ENCODE measurements at regions not wholly inside any gene's neighbourhood (a gene's known extent, or its start where the extent isn't known, plus 50 kb on each side); places are given as distances from the start of the nearest gene placed in this dataset.

DNA sequence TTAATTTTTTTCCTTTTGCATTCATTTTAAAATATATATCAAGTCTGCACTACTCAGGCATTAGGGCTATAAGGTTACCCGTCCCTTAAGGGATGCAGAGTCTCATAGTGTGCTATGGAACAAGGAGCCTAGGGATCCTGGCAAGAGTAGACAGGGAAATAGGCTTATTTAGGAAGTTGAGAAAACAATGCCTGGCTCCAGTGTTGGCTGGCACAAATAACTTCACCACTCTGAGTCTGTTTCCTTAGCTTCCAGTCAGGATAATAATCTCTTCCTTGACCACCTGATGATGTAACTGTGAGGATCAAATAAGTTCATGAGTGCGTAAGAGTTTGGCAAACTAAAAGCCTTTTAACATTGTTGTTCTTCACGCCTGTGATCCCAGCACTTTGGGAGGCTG lies 540.8 kb upstream of the IL12A start (continued):
- TF ChIP-seq, protein P1, sequence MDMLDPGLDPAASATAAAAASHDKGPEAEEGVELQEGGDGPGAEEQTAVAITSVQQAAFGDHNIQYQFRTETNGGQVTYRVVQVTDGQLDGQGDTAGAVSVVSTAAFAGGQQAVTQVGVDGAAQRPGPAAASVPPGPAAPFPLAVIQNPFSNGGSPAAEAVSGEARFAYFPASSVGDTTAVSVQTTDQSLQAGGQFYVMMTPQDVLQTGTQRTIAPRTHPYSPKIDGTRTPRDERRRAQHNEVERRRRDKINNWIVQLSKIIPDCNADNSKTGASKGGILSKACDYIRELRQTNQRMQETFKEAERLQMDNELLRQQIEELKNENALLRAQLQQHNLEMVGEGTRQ (IDR thresholded peaks at IDR 0.05; ENCODE audit: borderline replicate concordance, low read depth, low read length): no peak
- no peak for TF ChIP-seq RFX5 (IDR thresholded peaks at IDR 0.05; ENCODE audit: low read length)
- no peak for TF ChIP-seq IRF3 (IDR thresholded peaks at IDR 0.05; ENCODE audit: low read depth, low read length)
- TF ChIP-seq YY1 (IDR thresholded peaks at IDR 0.05; ENCODE audit: low read depth): no peak

- Histone ChIP-seq H3K36me3 (replicated peaks in 1 of 2; ENCODE audit: control insufficient read depth in 1 of 2, insufficient read depth in 2 of 2, low read length in 1 of 2) (no peaks in the 10 kb centered on the region), H3K79me2 (ENCODE audit: insufficient read depth) (no peaks in the 10 kb centered on the region), H2AFZ (ENCODE audit: low read depth) (no peak overlapping the region), H3K9me2 (no peaks in the 10 kb centered on the region), H3K4me1 (ENCODE audit: control insufficient read depth in 1 of 2, insufficient read depth in 2 of 2, low read depth in 1 of 2, low read length in 1 of 2) (peaks cover 0 to 2% of the 10 kb centered on the region in 2 experiments; a peak in 1 of 4 replicates), H3K27ac (ENCODE audit: low read depth in 2 of 2, low read length in 1 of 2) (no peak overlapping the region), H3K27me3 (ENCODE audit: insufficient read depth) (no peaks in the 10 kb centered on the region), H3K9me3 (no peaks in the 10 kb centered on the region), H3K9ac (no peak overlapping the region), H3K4me2 (no peak overlapping the region), H3F3A (replicated peaks; ENCODE audit: insufficient read depth) (no peaks in the 10 kb centered on the region), H3K4me3 (ENCODE audit: low read depth in 2 of 2, low read length in 1 of 2) (no peak overlapping the region), H4K20me1 (ENCODE audit: insufficient read depth) (no peaks in the 10 kb centered on the region)
- WGBS (ENCODE audit: low lambda C conversion rate): 54% methylated on average over 1 of the region's 1 CpG
- CTCF ChIA-PET: no interaction called here
- TF ChIP-seq, protein P1 (IDR thresholded peaks at IDR 0.05; ENCODE audit: borderline replicate concordance, low read depth, low read length): no peak
- no peak for TF ChIP-seq FOXM1 (IDR thresholded peaks at IDR 0.05; ENCODE audit: low read depth)
- no peak for TF ChIP-seq TAF1 (IDR thresholded peaks at IDR 0.05; ENCODE audit: borderline replicate concordance, low read depth, low read length)
- TF ChIP-seq FOSL2 (IDR thresholded peaks at IDR 0.05; ENCODE audit: borderline replicate concordance, low read depth): no peak
- TF ChIP-seq RAD21 (IDR thresholded peaks at IDR 0.05; ENCODE audit: low read length): no peak
- no peak for DNase-seq
- POLR2A ChIA-PET: no interaction called here
These were observed 539.7 kb upstream of the IL12A start for GRCh38 chr3:159448902-159449301.

DNA sequence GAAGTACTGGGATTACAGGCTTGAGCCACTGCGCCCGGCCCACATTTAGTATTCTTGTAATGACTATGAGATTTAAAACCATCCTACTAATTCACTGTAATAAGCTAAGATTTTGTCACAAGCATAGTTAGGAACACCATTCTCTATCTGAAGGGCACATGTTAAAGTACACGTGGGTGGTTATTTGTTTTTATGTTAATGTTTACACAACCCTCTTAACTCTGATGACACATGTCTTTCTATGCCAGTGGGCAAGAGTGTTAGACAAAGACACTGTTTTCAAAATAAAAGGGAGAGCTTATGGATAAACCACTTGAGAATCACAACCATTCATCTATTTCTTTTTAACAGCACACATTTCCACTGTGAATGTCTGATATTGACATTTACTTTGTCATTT lies 537.6 kb upstream of the IL12A start:
- Histone ChIP-seq H3K27me3 (ENCODE audit: insufficient read depth) (no peaks in the 10 kb centered on the region), H3K9ac (no peak overlapping the region), H2AFZ (ENCODE audit: low read depth) (no peak overlapping the region), H3K9me3 (no peaks in the 10 kb centered on the region), H3K79me2 (ENCODE audit: insufficient read depth) (no peaks in the 10 kb centered on the region), H3K27ac (ENCODE audit: low read depth in 2 of 2, low read length in 1 of 2) (no peak overlapping the region), H4K20me1 (ENCODE audit: insufficient read depth) (no peaks in the 10 kb centered on the region), H3K4me3 (ENCODE audit: low read depth in 2 of 2, low read length in 1 of 2) (no peak overlapping the region), H3F3A (replicated peaks; ENCODE audit: insufficient read depth) (no peaks in the 10 kb centered on the region), H3K4me2 (no peak overlapping the region), H3K4me1 (ENCODE audit: control insufficient read depth in 1 of 2, insufficient read depth in 2 of 2, low read depth in 1 of 2, low read length in 1 of 2) (peaks cover 0 to 7% of the 10 kb centered on the region in 2 experiments; a peak in 1 of 4 replicates), H3K36me3 (replicated peaks in 1 of 2; ENCODE audit: control insufficient read depth in 1 of 2, insufficient read depth in 2 of 2, low read length in 1 of 2) (no peaks in the 10 kb centered on the region), H3K9me2 (no peaks in the 10 kb centered on the region)
- POLR2A ChIA-PET: no interaction called here
- CTCF ChIA-PET: interaction anchor here (1.2 kb wide), 1 partner anchor 15 kb away, joined by 3 read pairs; no protein-coding TSS in a partner anchor
- 76% methylated on average over 3 of the region's 3 CpGs for WGBS (ENCODE audit: low lambda C conversion rate)
- no peak for DNase-seq
- TF ChIP-seq, protein P2, sequence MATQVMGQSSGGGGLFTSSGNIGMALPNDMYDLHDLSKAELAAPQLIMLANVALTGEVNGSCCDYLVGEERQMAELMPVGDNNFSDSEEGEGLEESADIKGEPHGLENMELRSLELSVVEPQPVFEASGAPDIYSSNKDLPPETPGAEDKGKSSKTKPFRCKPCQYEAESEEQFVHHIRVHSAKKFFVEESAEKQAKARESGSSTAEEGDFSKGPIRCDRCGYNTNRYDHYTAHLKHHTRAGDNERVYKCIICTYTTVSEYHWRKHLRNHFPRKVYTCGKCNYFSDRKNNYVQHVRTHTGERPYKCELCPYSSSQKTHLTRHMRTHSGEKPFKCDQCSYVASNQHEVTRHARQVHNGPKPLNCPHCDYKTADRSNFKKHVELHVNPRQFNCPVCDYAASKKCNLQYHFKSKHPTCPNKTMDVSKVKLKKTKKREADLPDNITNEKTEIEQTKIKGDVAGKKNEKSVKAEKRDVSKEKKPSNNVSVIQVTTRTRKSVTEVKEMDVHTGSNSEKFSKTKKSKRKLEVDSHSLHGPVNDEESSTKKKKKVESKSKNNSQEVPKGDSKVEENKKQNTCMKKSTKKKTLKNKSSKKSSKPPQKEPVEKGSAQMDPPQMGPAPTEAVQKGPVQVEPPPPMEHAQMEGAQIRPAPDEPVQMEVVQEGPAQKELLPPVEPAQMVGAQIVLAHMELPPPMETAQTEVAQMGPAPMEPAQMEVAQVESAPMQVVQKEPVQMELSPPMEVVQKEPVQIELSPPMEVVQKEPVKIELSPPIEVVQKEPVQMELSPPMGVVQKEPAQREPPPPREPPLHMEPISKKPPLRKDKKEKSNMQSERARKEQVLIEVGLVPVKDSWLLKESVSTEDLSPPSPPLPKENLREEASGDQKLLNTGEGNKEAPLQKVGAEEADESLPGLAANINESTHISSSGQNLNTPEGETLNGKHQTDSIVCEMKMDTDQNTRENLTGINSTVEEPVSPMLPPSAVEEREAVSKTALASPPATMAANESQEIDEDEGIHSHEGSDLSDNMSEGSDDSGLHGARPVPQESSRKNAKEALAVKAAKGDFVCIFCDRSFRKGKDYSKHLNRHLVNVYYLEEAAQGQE (IDR thresholded peaks at IDR 0.05; ENCODE audit: low read depth, low read length): no peak
- TF ChIP-seq RFX5 (IDR thresholded peaks at IDR 0.05; ENCODE audit: low read length) (no peak), FOSL2 (IDR thresholded peaks at IDR 0.05; ENCODE audit: borderline replicate concordance, low read depth) (no peak), EZH2phosphoT487 (IDR thresholded peaks at IDR 0.05; ENCODE audit: borderline replicate concordance, low read depth) (no peak), YY1 (IDR thresholded peaks at IDR 0.05; ENCODE audit: low read depth) (no peak), GABPA (IDR thresholded peaks at IDR 0.05; ENCODE audit: low read depth) (no peak), RAD21 (IDR thresholded peaks at IDR 0.05; ENCODE audit: low read length) (no peak), USF1 (IDR thresholded peaks at IDR 0.05; ENCODE audit: borderline replicate concordance, low read depth) (no peak), TEAD4 (IDR thresholded peaks at IDR 0.05; ENCODE audit: borderline replicate concordance, insufficient read depth) (no peak)
- TF ChIP-seq, protein P3, sequence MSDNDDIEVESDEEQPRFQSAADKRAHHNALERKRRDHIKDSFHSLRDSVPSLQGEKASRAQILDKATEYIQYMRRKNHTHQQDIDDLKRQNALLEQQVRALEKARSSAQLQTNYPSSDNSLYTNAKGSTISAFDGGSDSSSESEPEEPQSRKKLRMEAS (IDR thresholded peaks at IDR 0.05; ENCODE audit: low read depth): no peak
- TF ChIP-seq, protein P4, sequence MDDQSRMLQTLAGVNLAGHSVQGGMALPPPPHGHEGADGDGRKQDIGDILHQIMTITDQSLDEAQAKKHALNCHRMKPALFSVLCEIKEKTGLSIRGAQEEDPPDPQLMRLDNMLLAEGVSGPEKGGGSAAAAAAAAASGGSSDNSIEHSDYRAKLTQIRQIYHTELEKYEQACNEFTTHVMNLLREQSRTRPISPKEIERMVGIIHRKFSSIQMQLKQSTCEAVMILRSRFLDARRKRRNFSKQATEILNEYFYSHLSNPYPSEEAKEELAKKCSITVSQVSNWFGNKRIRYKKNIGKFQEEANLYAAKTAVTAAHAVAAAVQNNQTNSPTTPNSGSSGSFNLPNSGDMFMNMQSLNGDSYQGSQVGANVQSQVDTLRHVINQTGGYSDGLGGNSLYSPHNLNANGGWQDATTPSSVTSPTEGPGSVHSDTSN (IDR thresholded peaks at IDR 0.05): no peak
